ENCODE measurements at regions not wholly inside any gene's neighbourhood (a gene's known extent, or its start where the extent isn't known, plus 50 kb on each side); places are given as distances from the start of the nearest gene placed in this dataset.

DNA sequence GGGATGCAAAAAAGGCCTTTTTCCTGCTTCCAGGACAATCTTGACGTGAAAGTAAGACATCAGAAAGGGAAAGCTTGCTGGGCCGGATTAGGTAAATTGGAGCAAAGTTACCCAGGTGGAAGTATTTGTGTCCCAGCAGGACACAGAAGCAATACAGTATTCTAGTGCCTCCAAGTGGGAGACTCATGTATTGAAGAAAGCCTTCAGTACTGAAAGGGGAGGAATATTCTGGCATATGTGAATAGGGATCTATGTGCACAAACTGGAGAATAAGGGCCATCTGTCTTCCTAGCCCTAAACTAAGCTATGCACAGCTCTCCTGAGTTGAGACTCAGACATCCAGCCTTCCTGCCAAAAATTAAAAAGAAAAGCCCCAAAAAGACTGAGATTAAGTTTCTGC is 327.3 kb upstream of the CDH8 start:
- no peak for TF ChIP-seq EP300 (conservative IDR thresholded peaks at IDR 0.05; ENCODE audit: poor library complexity, severe bottlenecking)
- TF ChIP-seq, protein P1, sequence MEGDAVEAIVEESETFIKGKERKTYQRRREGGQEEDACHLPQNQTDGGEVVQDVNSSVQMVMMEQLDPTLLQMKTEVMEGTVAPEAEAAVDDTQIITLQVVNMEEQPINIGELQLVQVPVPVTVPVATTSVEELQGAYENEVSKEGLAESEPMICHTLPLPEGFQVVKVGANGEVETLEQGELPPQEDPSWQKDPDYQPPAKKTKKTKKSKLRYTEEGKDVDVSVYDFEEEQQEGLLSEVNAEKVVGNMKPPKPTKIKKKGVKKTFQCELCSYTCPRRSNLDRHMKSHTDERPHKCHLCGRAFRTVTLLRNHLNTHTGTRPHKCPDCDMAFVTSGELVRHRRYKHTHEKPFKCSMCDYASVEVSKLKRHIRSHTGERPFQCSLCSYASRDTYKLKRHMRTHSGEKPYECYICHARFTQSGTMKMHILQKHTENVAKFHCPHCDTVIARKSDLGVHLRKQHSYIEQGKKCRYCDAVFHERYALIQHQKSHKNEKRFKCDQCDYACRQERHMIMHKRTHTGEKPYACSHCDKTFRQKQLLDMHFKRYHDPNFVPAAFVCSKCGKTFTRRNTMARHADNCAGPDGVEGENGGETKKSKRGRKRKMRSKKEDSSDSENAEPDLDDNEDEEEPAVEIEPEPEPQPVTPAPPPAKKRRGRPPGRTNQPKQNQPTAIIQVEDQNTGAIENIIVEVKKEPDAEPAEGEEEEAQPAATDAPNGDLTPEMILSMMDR (IDR thresholded peaks at IDR 0.05; ENCODE audit: poor library complexity, severe bottlenecking): peak; percentile 27
- TF ChIP-seq EZH2 (IDR thresholded peaks at IDR 0.05; ENCODE audit: borderline replicate concordance, insufficient read depth, low read length, poor library complexity, severe bottlenecking): no peak
- TF ChIP-seq MXI1 (conservative IDR thresholded peaks at IDR 0.05; ENCODE audit: poor library complexity, severe bottlenecking): no peak
- no peak for TF ChIP-seq POLR2AphosphoS5 (IDR thresholded peaks at IDR 0.05)
- TF ChIP-seq, protein P2, sequence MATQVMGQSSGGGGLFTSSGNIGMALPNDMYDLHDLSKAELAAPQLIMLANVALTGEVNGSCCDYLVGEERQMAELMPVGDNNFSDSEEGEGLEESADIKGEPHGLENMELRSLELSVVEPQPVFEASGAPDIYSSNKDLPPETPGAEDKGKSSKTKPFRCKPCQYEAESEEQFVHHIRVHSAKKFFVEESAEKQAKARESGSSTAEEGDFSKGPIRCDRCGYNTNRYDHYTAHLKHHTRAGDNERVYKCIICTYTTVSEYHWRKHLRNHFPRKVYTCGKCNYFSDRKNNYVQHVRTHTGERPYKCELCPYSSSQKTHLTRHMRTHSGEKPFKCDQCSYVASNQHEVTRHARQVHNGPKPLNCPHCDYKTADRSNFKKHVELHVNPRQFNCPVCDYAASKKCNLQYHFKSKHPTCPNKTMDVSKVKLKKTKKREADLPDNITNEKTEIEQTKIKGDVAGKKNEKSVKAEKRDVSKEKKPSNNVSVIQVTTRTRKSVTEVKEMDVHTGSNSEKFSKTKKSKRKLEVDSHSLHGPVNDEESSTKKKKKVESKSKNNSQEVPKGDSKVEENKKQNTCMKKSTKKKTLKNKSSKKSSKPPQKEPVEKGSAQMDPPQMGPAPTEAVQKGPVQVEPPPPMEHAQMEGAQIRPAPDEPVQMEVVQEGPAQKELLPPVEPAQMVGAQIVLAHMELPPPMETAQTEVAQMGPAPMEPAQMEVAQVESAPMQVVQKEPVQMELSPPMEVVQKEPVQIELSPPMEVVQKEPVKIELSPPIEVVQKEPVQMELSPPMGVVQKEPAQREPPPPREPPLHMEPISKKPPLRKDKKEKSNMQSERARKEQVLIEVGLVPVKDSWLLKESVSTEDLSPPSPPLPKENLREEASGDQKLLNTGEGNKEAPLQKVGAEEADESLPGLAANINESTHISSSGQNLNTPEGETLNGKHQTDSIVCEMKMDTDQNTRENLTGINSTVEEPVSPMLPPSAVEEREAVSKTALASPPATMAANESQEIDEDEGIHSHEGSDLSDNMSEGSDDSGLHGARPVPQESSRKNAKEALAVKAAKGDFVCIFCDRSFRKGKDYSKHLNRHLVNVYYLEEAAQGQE (IDR thresholded peaks at IDR 0.05; ENCODE audit: borderline replicate concordance): no peak
- no peak for TF ChIP-seq TAF1 (IDR thresholded peaks at IDR 0.05; ENCODE audit: low read depth)
